ENCODE measurements at regions not wholly inside any gene's neighbourhood (a gene's known extent, or its start where the extent isn't known, plus 50 kb on each side); places are given as distances from the start of the nearest gene placed in this dataset.

GRCh38 chr6:168255283-168255881 lies 64.2 kb downstream of the DACT2 start:
- no peak for ATAC-seq (replicated peaks)
- DNase-seq: no peak
- H3K27ac Mint-ChIP-seq: no peak overlapping the region
- no peak overlapping the region for H3K4me3 Mint-ChIP-seq
- no peaks in the 10 kb centered on the region for H3K4me1 Mint-ChIP-seq
- H3K36me3 Mint-ChIP-seq: no peaks in the 10 kb centered on the region
- H3K27me3 Mint-ChIP-seq: no peaks in the 10 kb centered on the region
- H3K9me3 Mint-ChIP-seq: peaks cover 13 to 27% of the 10 kb centered on the region in 2 donors

- DNase-seq: no peak
- H3K4me1 Mint-ChIP-seq: no peaks in the 10 kb centered on the region
- H3K9me3 Mint-ChIP-seq: peaks cover 11 to 21% of the 10 kb centered on the region in 2 donors
- no peaks in the 10 kb centered on the region for H3K27me3 Mint-ChIP-seq
- no peak overlapping the region for H3K27ac Mint-ChIP-seq
- no peak overlapping the region for H3K4me3 Mint-ChIP-seq
- no peaks in the 10 kb centered on the region for H3K36me3 Mint-ChIP-seq
- no peak for ATAC-seq (replicated peaks)
Observed at GRCh38 chr6:168252267-168252666, 67.3 kb downstream of the DACT2 start.

- Mint-ChIP-seq H3K27ac (no peak overlapping the region), H3K27me3 (no peaks in the 10 kb centered on the region), H3K4me3 (no peak overlapping the region), H3K9me3 (peaks cover 7% of the 10 kb centered on the region in 2 donors), H3K4me1 (no peaks in the 10 kb centered on the region), H3K36me3 (no peaks in the 10 kb centered on the region)
- ATAC-seq (replicated peaks) (no peak), DNase-seq (no peak)
Observed at GRCh38 chr6:168250250-168250649, 69.3 kb downstream of the DACT2 start.

- no peak overlapping the region for H3K27ac Mint-ChIP-seq
Observed at GRCh38 chr6:168249746-168250145, 69.8 kb downstream of the DACT2 start.

GRCh38 chr6:168248148-168248620 lies 71.4 kb downstream of the DACT2 start:
- Mint-ChIP-seq H3K27me3 (no peaks in the 10 kb centered on the region), H3K4me1 (no peaks in the 10 kb centered on the region), H3K27ac (no peak overlapping the region), H3K36me3 (no peaks in the 10 kb centered on the region), H3K4me3 (no peak overlapping the region), H3K9me3 (no peaks in the 10 kb centered on the region)
- DNase-seq (no peak), ATAC-seq (replicated peaks) (no peak)

More at GRCh38 chr6:168249746-168250145, 69.8 kb downstream of the DACT2 start:
- H3K36me3 Mint-ChIP-seq: no peaks in the 10 kb centered on the region
- H3K4me3 Mint-ChIP-seq: no peak overlapping the region
- no peaks in the 10 kb centered on the region for H3K27me3 Mint-ChIP-seq
- peaks cover 2% of the 10 kb centered on the region in 2 donors for H3K9me3 Mint-ChIP-seq
- DNase-seq (no peak), ATAC-seq (replicated peaks) (no peak)
- no peaks in the 10 kb centered on the region for H3K4me1 Mint-ChIP-seq

- H3K36me3 Mint-ChIP-seq: no peaks in the 10 kb centered on the region
- no peaks in the 10 kb centered on the region for H3K27me3 Mint-ChIP-seq
- no peak for ATAC-seq (replicated peaks)
- no peak for DNase-seq
- no peak overlapping the region for H3K27ac Mint-ChIP-seq
- H3K4me1 Mint-ChIP-seq: no peaks in the 10 kb centered on the region
- no peaks in the 10 kb centered on the region for H3K9me3 Mint-ChIP-seq
- no peak overlapping the region for H3K4me3 Mint-ChIP-seq
Observed at GRCh38 chr6:168247443-168248147, 72.0 kb downstream of the DACT2 start.

- Mint-ChIP-seq H3K36me3 (no peaks in the 10 kb centered on the region), H3K4me1 (no peaks in the 10 kb centered on the region), H3K9me3 (no peaks in the 10 kb centered on the region), H3K27me3 (no peaks in the 10 kb centered on the region), H3K27ac (no peak overlapping the region), H3K4me3 (no peak overlapping the region)
- ATAC-seq (replicated peaks) (no peak), DNase-seq (no peak)
Observed at GRCh38 chr6:168244961-168245551, 74.5 kb downstream of the DACT2 start.

GRCh38 chr6:168243812-168244376 lies 75.7 kb downstream of the DACT2 start:
- ATAC-seq (replicated peaks): no peak

GRCh38 chr6:168242940-168243225 lies 76.7 kb downstream of the DACT2 start:
- Mint-ChIP-seq H3K27ac (no peak overlapping the region), H3K27me3 (no peaks in the 10 kb centered on the region), H3K9me3 (no peaks in the 10 kb centered on the region), H3K36me3 (no peaks in the 10 kb centered on the region), H3K4me1 (no peaks in the 10 kb centered on the region), H3K4me3 (no peak overlapping the region)
- DNase-seq (no peak), ATAC-seq (replicated peaks) (no peak)

More at GRCh38 chr6:168243812-168244376, 75.7 kb downstream of the DACT2 start:
- Mint-ChIP-seq H3K4me1 (no peaks in the 10 kb centered on the region), H3K27ac (no peak overlapping the region), H3K27me3 (no peaks in the 10 kb centered on the region), H3K4me3 (no peak overlapping the region), H3K36me3 (no peaks in the 10 kb centered on the region), H3K9me3 (no peaks in the 10 kb centered on the region)
- DNase-seq: no peak

GRCh38 chr6:168242111-168242939 lies 77.3 kb downstream of the DACT2 start:
- no peaks in the 10 kb centered on the region for H3K4me1 Mint-ChIP-seq
- DNase-seq (no peak), ATAC-seq (replicated peaks) (peak in 1 of 2 donors; percentile 19)
- no peaks in the 10 kb centered on the region for H3K27me3 Mint-ChIP-seq
- no peak overlapping the region for H3K27ac Mint-ChIP-seq
- H3K9me3 Mint-ChIP-seq: no peaks in the 10 kb centered on the region
- H3K36me3 Mint-ChIP-seq: no peaks in the 10 kb centered on the region
- no peak overlapping the region for H3K4me3 Mint-ChIP-seq

GRCh38 chr6:168240160-168240559 lies 79.4 kb downstream of the DACT2 start:
- Mint-ChIP-seq H3K4me3 (no peak overlapping the region), H3K27me3 (no peaks in the 10 kb centered on the region), H3K27ac (no peak overlapping the region), H3K36me3 (no peaks in the 10 kb centered on the region), H3K9me3 (no peaks in the 10 kb centered on the region), H3K4me1 (no peaks in the 10 kb centered on the region)
- no peak for DNase-seq
- ATAC-seq (replicated peaks): no peak

GRCh38 chr6:168239044-168239773 lies 80.4 kb downstream of the DACT2 start:
- Mint-ChIP-seq H3K27ac (no peak overlapping the region), H3K27me3 (no peaks in the 10 kb centered on the region), H3K4me3 (no peak overlapping the region), H3K9me3 (no peaks in the 10 kb centered on the region), H3K4me1 (no peaks in the 10 kb centered on the region), H3K36me3 (no peaks in the 10 kb centered on the region)
- ATAC-seq (replicated peaks) (no peak), DNase-seq (no peak)

- Mint-ChIP-seq H3K4me1 (no peaks in the 10 kb centered on the region), H3K4me3 (no peak overlapping the region), H3K27ac (no peak overlapping the region), H3K9me3 (no peaks in the 10 kb centered on the region), H3K27me3 (no peaks in the 10 kb centered on the region), H3K36me3 (no peaks in the 10 kb centered on the region)
- no peak for DNase-seq
- no peak for ATAC-seq (replicated peaks)
Observed at GRCh38 chr6:168238159-168238909, 81.2 kb downstream of the DACT2 start.

Data from stimulated activated naive B cell treated with anti-CD40 and anti-IgM and Interleukin-4, amounts not matched to agents 10 μg/mL and 1 μg/mL and 100 μg/mL, for 72 hours (primary cell).